ENCODE measurements at regions not wholly inside any gene's neighbourhood (a gene's known extent, or its start where the extent isn't known, plus 50 kb on each side); places are given as distances from the start of the nearest gene placed in this dataset.
A peak's percentile ranks its signal among the peaks of the same experiment; 100 is the strongest.
"Not testable (repeated sequence)": the region's sequence is repeated elsewhere in the genome, so short reads cannot be mapped to it uniquely, and the experiment has no call there.

DNA sequence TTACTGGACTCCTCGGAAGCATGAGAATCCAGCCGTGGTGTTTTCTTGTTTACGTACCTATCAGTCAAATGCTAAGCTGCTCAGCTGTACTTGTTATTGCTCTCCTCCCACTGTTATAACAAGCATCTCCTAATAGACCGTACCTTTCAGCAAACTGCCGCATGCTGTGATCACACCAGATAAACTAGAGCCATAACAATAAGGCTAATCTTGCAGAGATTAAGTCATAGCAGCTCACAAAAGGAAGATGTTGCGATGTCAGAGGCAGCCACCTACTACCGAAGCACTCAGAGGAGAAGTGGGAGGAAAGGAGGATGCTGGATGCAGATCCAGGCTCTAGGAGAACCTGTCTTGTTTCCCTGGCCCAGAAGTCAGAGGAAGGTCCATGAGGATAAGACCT is 196.0 kb downstream of the GALC start:
- H3K27me3 Mint-ChIP-seq: no peaks in the 10 kb centered on the region
- H3K27ac Mint-ChIP-seq: no peak overlapping the region
- H3K4me1 Mint-ChIP-seq: no peaks in the 10 kb centered on the region
- H3K9me3 Mint-ChIP-seq: no peaks in the 10 kb centered on the region
- H3K4me3 Mint-ChIP-seq: no peak overlapping the region
- H3K36me3 Mint-ChIP-seq: no peaks in the 10 kb centered on the region

DNA sequence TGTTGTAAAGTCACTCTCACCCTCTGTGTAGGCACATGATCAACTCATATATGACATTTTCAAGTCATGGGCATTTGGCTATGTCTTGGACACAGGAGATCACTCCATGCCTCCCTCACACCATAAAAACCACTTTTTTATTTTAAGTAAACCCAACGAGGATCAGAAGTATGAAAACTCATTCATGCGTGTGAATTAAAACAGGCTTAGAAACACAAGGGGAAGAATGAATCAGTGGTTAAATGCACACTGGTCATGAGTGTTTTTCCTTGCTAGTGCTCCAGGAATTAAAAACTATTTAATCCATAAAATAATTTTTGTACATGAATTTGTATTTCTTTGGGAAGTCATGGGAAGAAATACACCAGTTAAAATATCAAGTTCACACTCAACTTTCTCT is 198.4 kb downstream of the GALC start:
- H3K4me1 Mint-ChIP-seq: no peaks in the 10 kb centered on the region
- no peak overlapping the region for H3K27ac Mint-ChIP-seq
- H3K9me3 Mint-ChIP-seq: no peaks in the 10 kb centered on the region
- no peaks in the 10 kb centered on the region for H3K27me3 Mint-ChIP-seq
- no peaks in the 10 kb centered on the region for H3K36me3 Mint-ChIP-seq
- no peak overlapping the region for H3K4me3 Mint-ChIP-seq

DNA sequence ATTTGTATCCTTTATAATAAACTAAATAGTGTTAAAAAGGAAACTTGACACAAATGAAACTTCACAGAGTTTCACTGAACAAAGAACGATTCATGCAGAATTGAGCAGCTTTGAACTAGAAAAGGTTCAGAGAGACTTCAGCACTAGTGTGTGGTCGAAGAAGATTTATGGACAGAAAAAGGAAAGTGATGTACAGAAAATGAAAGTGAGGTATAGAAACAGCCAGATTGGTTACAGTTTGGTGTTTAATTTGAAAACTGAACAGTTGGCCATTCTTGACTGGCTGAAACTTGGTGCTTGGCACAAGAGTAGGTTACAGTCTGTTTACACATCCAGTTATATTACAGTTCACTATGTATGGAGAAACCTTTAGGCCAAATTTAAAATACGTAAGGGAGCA is 207.1 kb downstream of the GALC start:
- H3K27ac Mint-ChIP-seq: no peak overlapping the region
- no peak overlapping the region for H3K4me3 Mint-ChIP-seq
- H3K9me3 Mint-ChIP-seq: peaks cover 0 to 2% (median 0%) of the 10 kb centered on the region in 3 donors
- no peaks in the 10 kb centered on the region for H3K36me3 Mint-ChIP-seq
- H3K27me3 Mint-ChIP-seq: no peaks in the 10 kb centered on the region
- no peaks in the 10 kb centered on the region for H3K4me1 Mint-ChIP-seq

DNA sequence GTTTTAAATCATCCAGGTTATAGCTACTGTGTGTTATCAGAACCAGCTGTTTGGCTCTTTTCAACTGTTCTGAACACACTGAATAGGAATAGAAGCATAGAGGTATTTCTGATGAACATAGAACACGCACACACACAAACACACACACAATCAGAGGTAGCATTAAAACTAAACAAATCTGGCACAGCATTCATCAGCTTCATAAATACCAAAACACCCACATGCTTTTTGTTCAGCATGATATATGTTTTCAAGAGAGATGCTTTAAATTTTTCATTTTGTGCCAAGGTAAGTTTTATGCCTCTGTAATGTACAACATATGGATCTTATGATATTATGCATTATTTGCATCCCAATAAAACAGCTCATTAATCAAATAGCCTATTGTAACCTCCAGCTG is 208.6 kb downstream of the GALC start:
- no peaks in the 10 kb centered on the region for H3K36me3 Mint-ChIP-seq
- H3K4me3 Mint-ChIP-seq: no peak overlapping the region
- no peaks in the 10 kb centered on the region for H3K27me3 Mint-ChIP-seq
- H3K9me3 Mint-ChIP-seq: peaks cover 0 to 2% (median under 1%) of the 10 kb centered on the region in 3 donors
- no peak overlapping the region for H3K27ac Mint-ChIP-seq
- no peaks in the 10 kb centered on the region for H3K4me1 Mint-ChIP-seq

DNA sequence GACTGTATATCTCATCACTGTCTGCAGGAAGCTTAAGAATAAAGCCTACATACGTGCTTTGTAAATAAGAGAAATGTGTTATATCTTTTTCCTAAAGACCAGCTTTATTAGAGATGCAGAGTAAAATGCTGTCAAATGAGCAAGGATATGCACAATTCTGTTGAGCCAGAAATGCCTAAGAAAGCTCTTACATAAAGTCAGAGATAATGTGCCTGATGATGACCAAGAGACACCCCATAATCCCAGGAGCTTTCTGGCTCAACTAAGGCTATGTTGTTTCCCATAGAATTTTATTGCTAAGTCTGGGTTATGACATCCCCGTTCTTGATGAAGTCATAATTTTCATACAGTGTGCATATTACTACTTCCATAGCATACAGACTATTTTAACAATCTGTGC is 209.9 kb downstream of the GALC start:
- Mint-ChIP-seq H3K27ac (no peak overlapping the region), H3K27me3 (no peaks in the 10 kb centered on the region), H3K4me3 (no peak overlapping the region), H3K36me3 (no peaks in the 10 kb centered on the region), H3K9me3 (peaks cover 0 to 4% (median 4%) of the 10 kb centered on the region in 3 donors), H3K4me1 (no peaks in the 10 kb centered on the region)

DNA sequence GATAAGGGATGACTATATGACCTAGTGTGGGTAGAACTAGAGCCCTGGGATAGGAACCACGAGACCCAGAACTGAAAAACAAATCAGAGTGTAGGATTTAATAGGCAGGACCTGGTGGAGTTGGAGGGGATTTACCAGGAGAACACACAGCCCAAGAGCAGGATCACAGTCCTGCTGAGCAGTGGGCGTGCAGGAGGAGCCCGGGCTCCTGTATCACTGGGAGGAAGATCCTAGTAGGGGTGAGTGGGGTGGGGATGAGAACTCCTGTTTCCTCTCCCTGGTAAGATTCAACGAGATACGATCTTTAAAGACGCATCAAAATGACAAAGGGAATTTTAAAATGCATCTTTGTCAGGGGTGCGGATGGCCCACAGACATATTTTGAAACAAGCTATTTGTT is 220.1 kb downstream of the GALC start:
- peak overlapping the region in 1 of 3 donors; percentile 18 for H3K27ac Mint-ChIP-seq
- no peaks in the 10 kb centered on the region for H3K27me3 Mint-ChIP-seq
- H3K9me3 Mint-ChIP-seq: no peaks in the 10 kb centered on the region
- H3K4me3 Mint-ChIP-seq: no peak overlapping the region
- H3K4me1 Mint-ChIP-seq: no peaks in the 10 kb centered on the region
- no peaks in the 10 kb centered on the region for H3K36me3 Mint-ChIP-seq

DNA sequence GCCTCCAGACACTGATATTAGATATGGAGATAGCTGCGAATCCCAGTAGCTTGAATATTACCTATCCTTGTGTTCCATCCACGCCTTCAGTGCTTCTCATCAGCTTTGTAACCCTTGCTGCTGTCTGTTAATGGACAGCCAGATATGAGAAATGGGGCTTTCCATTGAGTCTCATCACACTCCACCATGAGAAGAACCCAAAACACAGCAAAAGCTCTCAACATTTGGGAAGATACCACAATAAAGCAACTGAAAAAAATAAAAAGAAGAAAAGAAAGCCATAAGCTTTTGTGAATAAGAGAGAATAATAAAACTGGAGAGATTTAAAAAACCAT is 225.4 kb downstream of the GALC start:
- H3K4me1 Mint-ChIP-seq: no peaks in the 10 kb centered on the region

DNA sequence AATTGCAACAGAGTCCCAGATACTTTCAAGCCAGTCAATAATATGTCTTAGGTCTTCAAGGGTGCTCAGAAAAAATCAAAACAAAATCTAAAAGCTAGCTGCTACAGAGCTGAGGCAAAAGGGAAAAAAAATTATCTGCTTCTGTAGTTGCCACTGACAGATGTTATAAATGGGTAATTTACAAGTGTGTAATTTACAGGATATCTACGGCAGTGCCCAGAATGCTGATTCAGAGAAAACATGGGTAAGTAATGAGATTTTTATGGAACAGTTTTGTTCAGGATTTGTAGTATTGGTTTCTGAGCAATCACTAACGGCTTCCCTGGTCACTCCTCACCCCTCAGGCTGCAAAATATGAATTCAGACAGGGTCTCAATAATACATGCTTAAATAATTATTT is 234.1 kb downstream of the GALC start:
- no peaks in the 10 kb centered on the region for H3K27me3 Mint-ChIP-seq

More for the DNA sequence above, 225.4 kb downstream of the GALC start:
- Mint-ChIP-seq H3K9me3 (peaks cover under 1 to 8% (median 4%) of the 10 kb centered on the region in 3 donors), H3K36me3 (no peaks in the 10 kb centered on the region), H3K4me3 (no peak overlapping the region), H3K27ac (no peak overlapping the region), H3K27me3 (no peaks in the 10 kb centered on the region)

DNA sequence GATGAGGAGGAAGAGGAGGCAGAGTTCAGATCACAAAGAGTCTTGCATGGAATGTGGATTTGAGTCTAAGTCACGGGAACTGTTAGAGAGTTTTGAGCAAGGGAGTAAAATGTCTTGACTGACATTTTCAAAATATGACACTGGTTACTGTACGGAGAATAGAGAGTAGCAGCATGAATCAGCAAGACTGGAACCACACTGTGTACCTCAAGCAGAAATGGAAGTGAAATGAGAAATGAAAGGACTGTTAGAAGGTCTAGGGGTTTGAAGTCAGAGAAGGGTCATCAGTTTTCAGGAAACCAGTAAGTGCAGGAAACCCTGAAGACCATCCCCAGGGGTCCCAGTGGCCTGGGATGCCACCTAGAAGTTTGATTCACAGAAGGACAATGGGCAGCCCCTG is 236.3 kb downstream of the GALC start:
- H3K36me3 Mint-ChIP-seq: peaks cover 2% of the 10 kb centered on the region
- peak overlapping the region in 1 of 4 donors; percentile 14 for H3K4me3 Mint-ChIP-seq
- no peak overlapping the region for H3K27ac Mint-ChIP-seq
- peaks cover 2 to 11% (median 4%) of the 10 kb centered on the region in 3 donors for H3K9me3 Mint-ChIP-seq
- H3K4me1 Mint-ChIP-seq: peaks cover 0 to 3% (median 0%) of the 10 kb centered on the region in 3 donors
- H3K27me3 Mint-ChIP-seq: no peaks in the 10 kb centered on the region

More for the DNA sequence above, 234.1 kb downstream of the GALC start:
- Mint-ChIP-seq H3K36me3 (peaks cover 2% of the 10 kb centered on the region), H3K4me1 (peaks cover 0 to 3% (median 0%) of the 10 kb centered on the region in 3 donors), H3K4me3 (no peak overlapping the region), H3K27ac (no peak overlapping the region), H3K9me3 (peaks cover 4 to 17% (median 10%) of the 10 kb centered on the region in 3 donors)

DNA sequence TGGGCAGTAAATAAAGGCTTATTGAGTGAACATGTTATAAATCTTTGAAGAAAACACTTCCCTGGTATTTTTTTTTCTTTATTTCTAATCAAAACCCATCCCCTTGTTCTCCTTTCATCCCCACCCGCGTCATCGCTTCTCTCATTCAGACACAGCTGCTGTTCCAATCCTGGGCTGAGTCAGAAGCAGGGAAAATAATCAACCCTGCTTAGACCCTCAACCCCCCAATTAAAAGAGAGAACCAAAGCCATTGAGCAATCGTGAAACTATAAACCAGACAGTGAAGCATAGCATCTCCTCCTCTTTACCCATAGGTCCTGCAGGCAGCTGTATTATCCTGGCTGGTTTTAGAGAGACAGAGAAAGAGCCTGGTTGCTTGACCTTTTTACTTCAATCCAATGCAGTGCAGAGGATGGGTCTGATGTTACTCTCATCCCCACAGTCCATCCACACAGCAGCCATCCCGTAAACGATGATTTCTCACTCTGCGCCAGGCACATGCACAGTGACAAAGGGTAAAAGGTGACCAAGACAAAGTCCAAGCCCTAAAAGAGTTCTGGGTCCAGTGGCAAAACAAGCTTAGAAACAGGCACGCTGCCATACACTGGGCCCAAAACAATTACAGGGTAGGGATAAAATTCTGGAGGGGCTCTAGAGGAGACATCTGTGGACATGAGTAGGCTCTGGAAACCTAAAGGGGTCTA is 238.3 kb downstream of the GALC start:
- no peak overlapping the region for H3K27ac Mint-ChIP-seq
- no peaks in the 10 kb centered on the region for H3K27me3 Mint-ChIP-seq
- peaks cover 0 to 3% (median 0%) of the 10 kb centered on the region in 3 donors for H3K4me1 Mint-ChIP-seq
- peaks cover 4 to 6% (median 5%) of the 10 kb centered on the region in 3 donors for H3K9me3 Mint-ChIP-seq
- H3K36me3 Mint-ChIP-seq: no peaks in the 10 kb centered on the region
- no peak overlapping the region for H3K4me3 Mint-ChIP-seq

DNA sequence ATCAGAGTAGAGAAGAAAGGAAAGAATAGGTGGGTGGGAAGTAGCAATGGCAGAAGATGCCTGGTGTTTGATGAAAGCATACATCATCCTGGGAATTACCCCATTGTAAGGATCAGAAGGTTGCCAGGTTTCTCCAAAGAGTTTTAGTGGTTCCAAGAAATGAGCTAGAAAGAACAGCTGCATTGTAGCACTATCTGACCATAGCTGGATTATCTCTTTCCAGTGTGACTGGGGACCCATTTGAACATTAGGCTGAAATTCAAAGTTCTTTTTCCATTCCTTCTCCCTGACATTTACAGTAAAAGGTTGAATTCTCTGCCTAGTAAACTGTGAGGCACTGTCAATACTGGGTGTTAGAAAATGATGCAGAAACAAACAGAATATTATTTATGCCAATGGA is 244.4 kb downstream of the GALC start:
- H3K9me3 Mint-ChIP-seq: peaks cover 0 to 2% (median 2%) of the 10 kb centered on the region in 3 donors

DNA sequence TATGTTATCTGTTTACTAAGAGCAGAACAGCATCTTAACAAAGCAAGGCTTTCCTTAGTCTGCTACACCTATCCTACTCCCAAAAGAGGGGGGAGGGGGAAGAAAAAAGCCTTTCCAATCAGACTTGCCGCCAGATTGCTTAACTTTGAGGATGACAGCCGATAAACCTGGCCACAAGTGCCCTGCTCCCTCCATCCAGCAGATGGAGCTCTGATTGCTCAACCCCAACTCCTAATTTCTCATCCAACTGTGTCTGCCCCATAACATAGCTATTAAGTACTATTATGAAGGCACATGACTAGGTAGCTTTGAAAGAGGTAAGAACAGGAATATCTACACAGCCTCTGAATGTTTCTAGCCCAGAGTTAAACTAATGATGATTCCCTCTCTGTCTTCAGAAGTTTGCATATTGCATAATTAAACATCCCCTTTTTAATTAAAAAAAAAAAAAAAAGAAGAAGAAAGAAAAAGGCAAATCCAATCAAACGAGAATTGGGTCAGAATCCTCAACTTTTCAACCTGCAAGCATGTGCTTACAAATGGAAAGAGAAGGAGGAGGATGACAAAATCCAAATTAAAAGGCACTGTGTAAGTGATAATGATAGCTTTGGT is 247.4 kb downstream of the GALC start:
- Mint-ChIP-seq H3K36me3 (no peaks in the 10 kb centered on the region), H3K4me3 (no peak overlapping the region), H3K9me3 (peaks cover 2 to 7% (median 4%) of the 10 kb centered on the region in 3 donors), H3K27me3 (peaks cover 3% of the 10 kb centered on the region), H3K4me1 (no peaks in the 10 kb centered on the region), H3K27ac (no peak overlapping the region)

More for the DNA sequence above, 244.4 kb downstream of the GALC start:
- Mint-ChIP-seq H3K36me3 (no peaks in the 10 kb centered on the region), H3K4me3 (no peak overlapping the region), H3K27me3 (peaks cover 3% of the 10 kb centered on the region), H3K27ac (no peak overlapping the region), H3K4me1 (no peaks in the 10 kb centered on the region)

DNA sequence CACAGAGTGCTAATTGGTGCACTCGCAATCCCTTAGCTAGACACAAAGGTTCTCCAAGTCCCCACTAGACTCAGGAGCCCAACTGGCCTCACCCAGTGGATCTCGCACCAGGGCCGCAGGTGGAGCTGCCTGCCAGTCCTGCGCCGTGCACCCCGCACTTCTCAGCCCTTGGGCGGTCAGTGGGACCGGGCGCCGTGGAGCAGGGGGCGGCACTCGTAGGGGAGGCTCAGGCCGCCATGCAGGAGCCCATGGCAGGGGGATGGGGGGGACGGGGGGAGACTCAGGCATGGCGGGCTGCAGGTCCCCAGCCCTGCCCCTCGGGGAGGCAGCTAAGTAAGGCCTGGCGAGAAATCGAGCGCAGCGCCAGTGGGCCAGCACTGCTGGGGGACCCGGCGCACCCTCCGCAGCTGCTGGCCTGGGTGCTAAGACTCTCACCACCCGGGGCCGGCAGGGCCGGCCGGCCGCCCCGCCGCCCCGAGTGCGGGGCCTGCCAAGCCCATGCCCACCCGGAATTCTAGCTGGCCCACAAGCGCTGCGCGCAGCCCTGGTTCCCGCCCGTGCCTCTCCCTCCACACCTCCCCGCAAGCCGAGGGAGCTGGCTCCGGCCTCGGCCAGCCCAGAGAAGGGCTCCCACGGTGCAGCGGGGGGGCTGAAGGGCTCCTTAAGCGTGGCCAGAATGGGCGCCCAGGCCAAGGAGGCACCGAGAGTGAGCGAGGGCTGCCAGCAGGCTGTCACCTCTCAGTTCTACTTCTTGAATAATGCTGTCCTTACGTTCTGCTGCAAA is 258.2 kb downstream of the GALC start:
- not testable (repeated sequence) for H3K27ac Mint-ChIP-seq, H3K36me3 Mint-ChIP-seq, H3K27me3 Mint-ChIP-seq, H3K4me1 Mint-ChIP-seq, H3K9me3 Mint-ChIP-seq, H3K4me3 Mint-ChIP-seq

DNA sequence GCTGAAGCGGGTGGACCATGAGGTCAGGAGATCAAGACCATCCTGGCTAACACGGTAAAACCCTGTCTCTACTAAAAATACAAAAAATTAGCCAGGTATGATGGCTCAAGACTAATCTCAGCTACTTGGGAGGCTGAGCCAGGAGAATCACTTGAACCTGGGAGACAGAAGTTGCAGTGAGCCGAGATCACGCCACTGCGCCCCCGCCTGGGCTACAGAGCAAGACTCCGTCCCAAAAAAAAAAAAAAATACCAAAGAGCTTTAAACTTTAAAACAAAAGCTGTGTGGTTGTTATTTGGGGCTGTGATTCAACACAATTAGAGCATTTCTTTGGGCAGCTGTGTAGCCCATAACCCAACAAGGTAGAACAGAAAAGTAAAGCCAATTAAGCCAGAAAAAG is 259.9 kb downstream of the GALC start:
- H3K36me3 Mint-ChIP-seq, H3K4me1 Mint-ChIP-seq, H3K27ac Mint-ChIP-seq, H3K9me3 Mint-ChIP-seq, H3K27me3 Mint-ChIP-seq, H3K4me3 Mint-ChIP-seq: not testable (repeated sequence)

DNA sequence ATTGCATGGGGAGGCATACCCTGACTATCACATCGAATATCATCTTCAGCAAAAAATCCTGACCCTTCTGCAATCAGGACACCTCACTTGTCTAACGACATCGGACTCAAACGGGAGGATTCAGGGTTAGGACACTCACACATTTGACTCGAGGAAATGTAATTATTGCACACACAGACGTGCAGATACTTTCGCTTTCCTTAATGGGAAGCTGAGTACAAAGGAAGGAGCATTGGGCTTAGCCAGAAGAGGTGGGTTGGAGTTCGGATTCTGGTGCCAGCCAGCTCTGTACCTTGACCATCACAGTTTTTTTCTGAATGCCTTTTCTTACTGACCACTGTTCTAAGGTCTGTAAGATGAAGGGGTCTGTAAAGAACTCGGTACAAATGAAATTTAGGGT is 260.4 kb downstream of the GALC start:
- Mint-ChIP-seq H3K36me3 (no peaks in the 10 kb centered on the region), H3K27ac (no peak overlapping the region), H3K27me3 (no peaks in the 10 kb centered on the region), H3K4me1 (no peaks in the 10 kb centered on the region), H3K4me3 (no peak overlapping the region), H3K9me3 (peaks cover 0 to 3% (median 0%) of the 10 kb centered on the region in 3 donors)
